OCI-LY3 (cell line): ENCODE measurements at regions not wholly inside any gene's neighbourhood (a gene's known extent, or its start where the extent isn't known, plus 50 kb on each side); places are given as distances from the start of the nearest gene placed in this dataset.

Experiments used
- EZH2phosphoT487 ChIP-seq: fragments of 200-600 bp; shearing (Covaris generic); IDR thresholded peaks from 2 replicates; pipeline ENCODE4 v1.6.1; 2018; ENCODE audit warnings: antibody characterized with exemption, mixed run types, low read depth
- TF ChIP-seq, protein P1 (sequence below): fragments of 200-600, 300-600 bp; sonication (generic); IDR thresholded peaks from 2 replicates; pipeline ENCODE4 v1.5.1; 2014; ENCODE audit warnings: antibody characterized with exemption, low read length, low read depth

DNA sequence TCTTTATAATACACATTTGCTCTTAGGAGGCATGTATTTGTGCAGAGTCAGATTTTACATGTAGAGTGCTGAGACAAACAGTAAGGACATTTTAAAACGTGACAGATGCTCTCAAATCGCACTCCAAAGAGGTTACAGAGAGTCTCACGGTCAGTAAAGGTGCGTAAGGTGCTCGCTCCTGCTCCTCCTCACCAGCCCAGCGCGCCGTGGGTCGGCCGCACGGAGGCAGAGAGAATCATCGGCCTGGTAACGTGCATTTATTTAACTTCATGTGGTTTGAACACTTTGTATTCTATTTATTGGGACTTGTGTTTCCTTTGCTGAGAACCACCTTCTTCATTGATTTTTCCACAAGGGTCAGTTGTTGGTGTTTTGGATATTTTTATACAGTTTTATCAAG lies 900.1 kb downstream of the BRD1 start:
- TF ChIP-seq, protein P1, sequence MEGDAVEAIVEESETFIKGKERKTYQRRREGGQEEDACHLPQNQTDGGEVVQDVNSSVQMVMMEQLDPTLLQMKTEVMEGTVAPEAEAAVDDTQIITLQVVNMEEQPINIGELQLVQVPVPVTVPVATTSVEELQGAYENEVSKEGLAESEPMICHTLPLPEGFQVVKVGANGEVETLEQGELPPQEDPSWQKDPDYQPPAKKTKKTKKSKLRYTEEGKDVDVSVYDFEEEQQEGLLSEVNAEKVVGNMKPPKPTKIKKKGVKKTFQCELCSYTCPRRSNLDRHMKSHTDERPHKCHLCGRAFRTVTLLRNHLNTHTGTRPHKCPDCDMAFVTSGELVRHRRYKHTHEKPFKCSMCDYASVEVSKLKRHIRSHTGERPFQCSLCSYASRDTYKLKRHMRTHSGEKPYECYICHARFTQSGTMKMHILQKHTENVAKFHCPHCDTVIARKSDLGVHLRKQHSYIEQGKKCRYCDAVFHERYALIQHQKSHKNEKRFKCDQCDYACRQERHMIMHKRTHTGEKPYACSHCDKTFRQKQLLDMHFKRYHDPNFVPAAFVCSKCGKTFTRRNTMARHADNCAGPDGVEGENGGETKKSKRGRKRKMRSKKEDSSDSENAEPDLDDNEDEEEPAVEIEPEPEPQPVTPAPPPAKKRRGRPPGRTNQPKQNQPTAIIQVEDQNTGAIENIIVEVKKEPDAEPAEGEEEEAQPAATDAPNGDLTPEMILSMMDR = no peak
- no peak for TF ChIP-seq EZH2phosphoT487
